Stimulated activated naive CD8-positive, alpha-beta T cell treated with anti-CD3 and anti-CD28 coated beads, Interleukin-15, amount 100 ng/mL, for 72 hours (primary cell): ENCODE measurements at regions not wholly inside any gene's neighbourhood (a gene's known extent, or its start where the extent isn't known, plus 50 kb on each side); places are given as distances from the start of the nearest gene placed in this dataset.
"Not testable (repeated sequence)": the region's sequence is repeated elsewhere in the genome, so short reads cannot be mapped to it uniquely, and the experiment has no call there.

Experiments used
- ATAC-seq: fragments of 150-1000 bp; cut with Tn5 transposase; 2 replicates; pipeline ENCODE4 v1.10.0; 2021; ENCODE audit warnings: mild to moderate bottlenecking, moderate library complexity
- DNase-seq, 2 donors: peaks; one replicate each; pipeline ENCODE4 v3.0.0; 2021 to 2022
- H3K27ac Mint-ChIP-seq, 2 donors: one replicate each; pipeline ENCODE4 v1.8.0; 2022; ENCODE audit warnings: mild to moderate bottlenecking in 2 of 2, mixed read lengths in 2 of 2, moderate library complexity in 2 of 2
- H3K27me3 Mint-ChIP-seq: one replicate; pipeline ENCODE4 v1.8.0; 2022; ENCODE audit warnings: mixed read lengths
- H3K4me1 Mint-ChIP-seq: one replicate; pipeline ENCODE4 v1.8.0; 2022; ENCODE audit warnings: mild to moderate bottlenecking, mixed read lengths
- H3K4me3 Mint-ChIP-seq, 2 donors: one replicate each; pipeline ENCODE4 v1.8.0; 2022; ENCODE audit warnings: mild to moderate bottlenecking in 2 of 2, mixed read lengths in 2 of 2, moderate library complexity in 1 of 2
- H3K9me3 Mint-ChIP-seq, 2 donors: one replicate each; pipeline ENCODE4 v1.8.0; 2022; ENCODE audit warnings: mixed read lengths in 2 of 2

DNA sequence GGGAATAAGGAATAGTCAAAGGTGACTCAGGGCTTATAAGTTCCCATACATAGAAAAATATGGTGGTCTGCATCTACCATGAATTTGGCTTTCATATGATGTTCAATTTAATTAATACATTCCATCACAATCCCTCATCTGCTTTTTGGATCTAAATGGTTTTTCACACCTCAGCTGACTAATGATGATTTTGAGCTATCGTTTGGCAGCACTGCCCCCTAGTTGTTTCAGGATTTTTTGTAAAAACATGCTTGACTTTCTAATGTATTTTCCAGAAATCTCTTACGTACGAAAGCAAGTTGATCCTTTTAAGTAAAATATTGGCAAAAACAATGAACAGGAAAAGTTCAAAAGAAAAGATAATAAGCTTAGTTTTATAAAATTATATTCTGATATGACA is 408.6 kb upstream of the ADGRB3 start:
- Mint-ChIP-seq H3K27me3 (no peaks in the 10 kb centered on the region), H3K27ac (no peak overlapping the region), H3K4me3 (no peak overlapping the region), H3K9me3 (peaks cover 8 to 12% of the 10 kb centered on the region in 2 donors), H3K4me1 (no peaks in the 10 kb centered on the region)
- ATAC-seq (no peak), DNase-seq (no peak)

DNA sequence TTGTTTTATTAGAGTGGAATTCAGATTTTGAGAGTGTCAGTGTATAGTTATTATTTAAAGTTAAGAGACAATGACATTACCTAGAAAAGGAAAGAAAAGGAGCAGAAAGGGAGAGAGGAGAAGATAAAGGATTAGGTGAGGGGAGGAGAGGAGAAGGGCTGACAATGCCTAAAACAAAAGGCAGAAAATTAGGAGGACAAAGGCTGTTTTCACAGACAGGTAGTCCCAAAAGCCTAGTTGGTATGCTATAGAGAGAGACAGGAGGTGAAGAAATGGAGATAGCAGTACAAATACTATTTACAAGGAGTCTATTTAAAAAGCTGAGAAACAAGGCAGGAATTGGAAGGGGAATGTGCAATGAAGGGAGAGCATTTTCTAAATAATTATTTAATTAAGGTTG is 409.4 kb upstream of the ADGRB3 start:
- H3K4me3 Mint-ChIP-seq = no peak overlapping the region
- ATAC-seq (no peak), DNase-seq (no peak)
- no peaks in the 10 kb centered on the region for H3K27me3 Mint-ChIP-seq
- H3K9me3 Mint-ChIP-seq = peaks cover 8 to 12% of the 10 kb centered on the region in 2 donors
- no peaks in the 10 kb centered on the region for H3K4me1 Mint-ChIP-seq
- H3K27ac Mint-ChIP-seq = no peak overlapping the region

DNA sequence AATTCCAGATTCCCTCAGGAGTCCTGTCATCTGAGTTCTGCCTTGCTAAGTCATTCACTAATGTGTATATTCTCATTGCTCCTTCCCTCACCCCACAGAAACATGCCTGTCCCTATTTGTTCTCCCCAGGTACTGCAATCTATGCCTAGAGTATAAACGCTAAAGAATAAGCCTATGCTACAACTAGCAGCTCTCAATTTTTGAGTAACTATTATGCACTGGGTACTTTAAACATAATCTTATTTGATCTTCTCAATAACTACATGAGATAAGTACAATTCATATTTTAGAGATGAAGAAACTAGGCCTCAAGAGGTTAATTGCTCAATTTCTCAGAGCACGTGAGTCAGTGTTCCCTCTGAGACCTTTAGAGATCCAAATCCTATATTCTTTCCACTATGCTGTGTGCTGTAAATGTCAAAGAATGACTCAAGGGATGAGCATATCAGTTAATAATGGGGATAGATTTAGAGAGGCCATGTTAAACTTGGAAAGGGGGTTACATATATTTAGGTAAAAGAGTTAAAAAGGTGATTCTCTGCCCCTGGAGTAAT is 423.8 kb upstream of the ADGRB3 start:
- H3K4me3 Mint-ChIP-seq = no peak overlapping the region
- no peak overlapping the region for H3K27ac Mint-ChIP-seq
- no peaks in the 10 kb centered on the region for H3K27me3 Mint-ChIP-seq
- H3K4me1 Mint-ChIP-seq = no peaks in the 10 kb centered on the region
- ATAC-seq = no peak
- no peak for DNase-seq
- peaks cover 20 to 31% of the 10 kb centered on the region in 2 donors for H3K9me3 Mint-ChIP-seq

DNA sequence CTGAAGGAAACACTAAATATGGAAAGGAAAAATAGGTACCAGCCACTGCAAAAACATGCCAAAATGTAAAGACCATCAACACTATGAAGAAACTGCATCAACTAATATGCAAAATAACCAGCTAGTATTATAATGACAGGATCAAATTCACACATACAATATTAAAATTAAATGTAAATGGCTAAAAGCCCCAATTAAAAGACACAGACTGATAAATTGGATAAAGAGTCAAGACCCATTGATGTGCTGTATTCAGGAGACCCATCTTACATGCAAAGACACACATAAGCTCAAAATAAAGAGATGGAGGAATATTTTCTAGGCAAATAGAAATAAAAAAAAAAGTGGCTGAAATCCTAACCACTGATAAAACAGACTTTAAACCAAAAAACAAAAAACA is 427.5 kb upstream of the ADGRB3 start:
- not testable (repeated sequence) for H3K4me1 Mint-ChIP-seq, H3K4me3 Mint-ChIP-seq, DNase-seq, H3K27me3 Mint-ChIP-seq, ATAC-seq
- Mint-ChIP-seq H3K9me3 (peaks cover 20 to 32% of the 10 kb centered on the region in 2 donors), H3K27ac (peak overlapping the region in 1 of 2 donors; percentile 74)

DNA sequence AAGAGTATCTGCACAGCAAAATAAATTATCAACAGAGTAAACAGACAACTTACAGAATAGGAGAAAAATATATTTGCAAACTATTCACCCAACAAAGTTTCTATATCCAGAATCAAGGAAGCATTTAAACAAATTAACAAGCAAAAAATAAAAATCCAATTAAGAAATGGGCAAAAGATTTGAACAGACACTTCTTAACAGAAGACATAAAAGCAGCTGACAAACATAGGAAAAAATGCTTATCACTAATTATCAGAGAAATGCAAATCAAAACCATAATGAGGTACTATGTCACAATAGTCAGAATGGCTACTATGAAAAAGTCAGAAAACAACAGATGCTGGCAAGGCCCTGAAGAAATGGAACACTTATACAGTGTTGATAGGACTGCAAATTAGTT is 434.2 kb upstream of the ADGRB3 start:
- no peak for DNase-seq
- Mint-ChIP-seq H3K4me3 (no peak overlapping the region), H3K27me3 (no peaks in the 10 kb centered on the region), H3K27ac (no peak overlapping the region), H3K9me3 (peaks cover 0 to 12% of the 10 kb centered on the region in 2 donors), H3K4me1 (no peaks in the 10 kb centered on the region)
- ATAC-seq = no peak

DNA sequence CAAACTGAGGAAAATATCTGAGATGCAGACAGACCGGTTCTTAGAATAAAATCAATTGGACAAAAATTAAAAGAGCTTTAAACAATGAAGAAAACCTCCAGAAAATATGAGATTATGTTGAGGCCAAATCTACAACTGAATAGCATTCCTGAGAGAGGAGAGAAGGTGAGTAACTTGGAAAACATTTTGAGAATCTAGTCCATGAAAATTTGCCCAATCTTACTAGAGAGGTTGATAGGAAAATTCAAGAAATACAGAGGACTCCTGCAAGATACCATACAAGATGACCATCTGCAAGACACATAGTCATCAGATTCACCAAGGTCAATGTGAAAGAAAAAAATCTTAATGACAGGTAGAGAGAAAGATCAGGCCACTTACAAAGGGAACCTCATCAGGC is 437.7 kb upstream of the ADGRB3 start:
- ATAC-seq (no peak), DNase-seq (no peak)
- Mint-ChIP-seq H3K27me3 (no peaks in the 10 kb centered on the region), H3K9me3 (peaks cover 0 to 12% of the 10 kb centered on the region in 2 donors), H3K27ac (no peak overlapping the region), H3K4me3 (no peak overlapping the region), H3K4me1 (no peaks in the 10 kb centered on the region)

DNA sequence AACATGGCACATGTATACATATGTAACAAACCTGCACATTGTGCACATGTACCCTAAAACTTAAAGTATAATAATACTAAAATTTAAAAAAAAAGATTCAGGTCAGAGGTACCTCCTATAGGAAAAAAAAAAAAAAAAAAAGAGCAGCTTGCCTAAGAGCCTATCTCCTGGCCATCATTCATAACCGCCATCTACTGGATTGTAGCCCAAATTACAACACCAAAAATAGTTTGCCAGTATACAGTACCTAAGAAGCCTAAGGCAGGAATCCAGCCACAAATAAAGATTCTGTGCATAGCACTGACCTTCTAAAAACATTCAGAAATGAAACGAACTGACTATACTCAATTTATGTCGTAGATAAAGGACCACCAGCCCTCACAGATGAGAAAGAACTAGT is 438.4 kb upstream of the ADGRB3 start:
- no peak overlapping the region for H3K27ac Mint-ChIP-seq
- peaks cover 0 to 12% of the 10 kb centered on the region in 2 donors for H3K9me3 Mint-ChIP-seq
- H3K27me3 Mint-ChIP-seq = no peaks in the 10 kb centered on the region
- DNase-seq = no peak
- H3K4me3 Mint-ChIP-seq = no peak overlapping the region
- ATAC-seq = no peak
- no peaks in the 10 kb centered on the region for H3K4me1 Mint-ChIP-seq

DNA sequence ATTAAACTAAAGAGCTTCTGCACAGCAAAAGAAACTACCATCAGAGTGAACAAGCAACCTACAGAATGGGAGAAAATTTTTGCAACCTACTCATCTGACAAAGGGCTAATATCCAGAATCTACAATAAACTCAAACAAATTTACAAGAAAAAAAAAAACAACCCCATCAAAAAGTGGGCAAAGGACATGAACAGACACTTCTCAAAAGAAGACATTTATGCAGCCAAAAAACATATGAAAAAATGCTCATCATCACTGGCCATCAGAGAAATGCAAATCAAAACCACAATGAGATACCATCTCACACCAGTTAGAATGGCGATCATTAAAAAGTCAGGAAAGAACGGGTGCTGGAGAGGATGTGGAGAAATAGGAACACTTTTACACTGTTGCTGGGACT is 439.3 kb upstream of the ADGRB3 start:
- not testable (repeated sequence) for H3K4me3 Mint-ChIP-seq, DNase-seq, ATAC-seq, H3K27me3 Mint-ChIP-seq, H3K4me1 Mint-ChIP-seq, H3K27ac Mint-ChIP-seq
- peaks cover 0 to 12% of the 10 kb centered on the region in 2 donors for H3K9me3 Mint-ChIP-seq

DNA sequence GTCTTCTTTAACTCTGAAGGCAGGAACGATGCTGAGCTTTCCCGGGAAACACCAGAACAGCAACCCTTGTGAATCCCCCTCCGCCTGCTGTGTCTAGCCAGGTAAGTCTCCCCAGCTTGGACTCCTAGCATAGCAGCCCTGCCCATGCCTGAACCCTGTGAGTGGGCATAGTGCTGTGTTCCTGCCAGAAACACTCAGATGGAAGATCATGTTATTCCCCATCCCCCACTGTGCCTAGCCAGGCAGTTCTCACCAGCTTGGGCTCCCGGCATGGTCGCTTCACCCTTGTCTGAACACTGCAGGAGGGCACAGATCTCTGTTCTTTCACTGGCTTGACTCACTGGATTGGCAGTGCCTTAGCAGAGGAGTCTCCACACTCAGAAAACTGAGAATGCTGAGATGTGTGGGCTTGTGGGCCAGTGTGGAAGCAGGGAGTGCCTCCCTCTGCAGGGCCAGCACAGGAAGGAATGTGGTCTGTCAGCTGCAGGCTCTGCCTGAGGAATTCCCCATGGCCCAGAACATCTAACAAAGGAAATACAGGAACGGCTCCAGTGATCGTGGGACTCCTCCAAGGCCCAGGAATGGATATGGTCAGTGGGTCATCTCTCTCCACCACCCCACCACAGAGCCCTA is 440.1 kb upstream of the ADGRB3 start:
- Mint-ChIP-seq H3K27ac (no peak overlapping the region), H3K4me3 (no peak overlapping the region), H3K4me1 (no peaks in the 10 kb centered on the region), H3K27me3 (no peaks in the 10 kb centered on the region), H3K9me3 (peaks cover 0 to 12% of the 10 kb centered on the region in 2 donors)
- DNase-seq (no peak), ATAC-seq (no peak)

DNA sequence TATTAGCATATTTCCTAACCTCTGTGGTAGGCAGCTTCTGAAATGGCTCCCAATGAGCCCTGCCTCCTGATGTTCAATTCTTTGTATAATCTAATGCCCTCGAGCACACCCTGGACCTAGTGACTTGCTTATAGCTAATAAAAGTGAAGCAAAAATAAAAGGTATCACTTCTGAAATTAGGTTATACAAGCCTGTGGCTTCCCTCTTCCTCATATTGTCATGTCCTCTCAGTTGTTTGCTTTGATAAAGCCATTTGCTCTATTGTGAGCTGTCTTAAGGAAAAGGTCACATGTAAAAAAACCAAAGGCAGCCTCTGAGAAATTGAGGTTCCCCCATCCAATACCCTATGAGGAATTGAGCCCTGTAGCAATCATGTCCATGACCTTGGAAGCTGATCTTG is 442.1 kb upstream of the ADGRB3 start:
- H3K4me1 Mint-ChIP-seq = no peaks in the 10 kb centered on the region
- H3K4me3 Mint-ChIP-seq = no peak overlapping the region
- ATAC-seq (no peak), DNase-seq (no peak)
- no peaks in the 10 kb centered on the region for H3K27me3 Mint-ChIP-seq
- peaks cover 0 to 6% of the 10 kb centered on the region in 2 donors for H3K9me3 Mint-ChIP-seq
- H3K27ac Mint-ChIP-seq = no peak overlapping the region

DNA sequence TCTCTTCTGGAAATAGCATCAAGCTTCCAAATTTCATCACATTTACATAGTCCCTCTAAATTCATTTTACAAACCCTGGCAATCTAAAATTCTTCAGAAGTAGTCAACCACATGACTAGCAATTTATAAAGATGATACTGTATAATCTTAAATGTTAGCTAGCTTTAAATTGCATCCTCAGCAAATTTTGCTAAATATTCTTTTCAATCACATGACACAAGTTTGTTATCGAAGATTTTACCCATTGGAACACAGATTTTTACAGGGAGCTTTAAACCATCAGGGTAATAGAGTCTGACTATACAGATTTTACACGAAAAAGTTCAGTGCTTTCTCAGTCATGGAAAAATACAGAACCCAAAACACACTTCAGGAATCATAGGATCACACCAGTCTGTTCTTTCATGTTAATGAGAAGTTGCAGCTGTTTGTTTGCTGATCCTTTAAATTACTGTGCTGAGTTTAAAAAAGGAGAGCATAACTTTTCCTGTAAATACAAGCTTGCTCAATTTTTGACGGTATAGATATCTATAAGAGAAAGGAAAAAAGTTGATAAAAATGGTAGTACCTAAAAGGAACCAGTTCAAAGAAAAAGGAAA is 445.8 kb upstream of the ADGRB3 start:
- Mint-ChIP-seq H3K27ac (no peak overlapping the region), H3K4me3 (no peak overlapping the region), H3K4me1 (no peaks in the 10 kb centered on the region), H3K27me3 (no peaks in the 10 kb centered on the region), H3K9me3 (peaks cover 4 to 16% of the 10 kb centered on the region in 2 donors)
- no peak for ATAC-seq
- DNase-seq = no peak

DNA sequence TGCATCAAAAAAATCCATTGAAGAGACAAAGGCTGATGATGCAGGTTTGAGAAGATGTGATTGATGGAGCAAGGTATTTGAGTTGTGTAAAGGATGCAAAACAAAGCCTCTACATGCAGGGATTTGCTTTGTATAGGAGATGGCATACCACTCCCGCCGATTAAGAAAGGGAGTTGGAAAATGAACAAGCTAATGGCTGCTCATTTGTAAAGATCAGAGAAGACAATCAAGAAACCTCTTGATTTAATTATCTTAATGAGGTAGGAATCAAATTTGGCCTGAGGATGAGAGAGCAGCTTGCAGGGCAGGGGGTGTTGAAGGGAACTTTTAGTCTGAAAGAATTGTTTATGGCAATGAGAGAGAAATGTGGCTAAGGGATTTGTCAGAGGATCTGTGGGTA is 448.2 kb upstream of the ADGRB3 start:
- Mint-ChIP-seq H3K27ac (no peak overlapping the region), H3K27me3 (no peaks in the 10 kb centered on the region), H3K9me3 (peaks cover 4 to 23% of the 10 kb centered on the region in 2 donors), H3K4me1 (no peaks in the 10 kb centered on the region), H3K4me3 (no peak overlapping the region)
- DNase-seq = no peak
- ATAC-seq = no peak

DNA sequence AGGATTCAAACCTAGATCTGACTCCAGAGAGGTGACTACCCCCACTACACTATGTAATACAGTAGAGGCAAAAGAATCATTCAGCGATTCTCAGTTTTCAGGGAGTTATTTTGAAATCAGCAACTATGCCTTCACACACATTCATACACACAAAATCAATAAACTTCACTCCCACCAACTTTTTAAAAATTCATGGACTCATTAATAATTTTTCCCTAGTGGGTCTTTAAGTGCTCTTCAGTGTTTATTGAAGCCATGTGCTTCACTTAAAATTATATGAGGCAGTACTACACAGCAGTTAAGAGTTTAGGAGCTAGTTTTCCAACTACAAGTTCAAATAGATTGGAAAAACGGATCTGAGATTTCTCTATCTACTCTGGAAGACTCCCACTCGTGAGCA is 452.7 kb upstream of the ADGRB3 start:
- Mint-ChIP-seq H3K27ac (no peak overlapping the region), H3K4me3 (no peak overlapping the region), H3K9me3 (peaks cover 4 to 30% of the 10 kb centered on the region in 2 donors), H3K27me3 (no peaks in the 10 kb centered on the region), H3K4me1 (no peaks in the 10 kb centered on the region)
- DNase-seq = no peak
- no peak for ATAC-seq

DNA sequence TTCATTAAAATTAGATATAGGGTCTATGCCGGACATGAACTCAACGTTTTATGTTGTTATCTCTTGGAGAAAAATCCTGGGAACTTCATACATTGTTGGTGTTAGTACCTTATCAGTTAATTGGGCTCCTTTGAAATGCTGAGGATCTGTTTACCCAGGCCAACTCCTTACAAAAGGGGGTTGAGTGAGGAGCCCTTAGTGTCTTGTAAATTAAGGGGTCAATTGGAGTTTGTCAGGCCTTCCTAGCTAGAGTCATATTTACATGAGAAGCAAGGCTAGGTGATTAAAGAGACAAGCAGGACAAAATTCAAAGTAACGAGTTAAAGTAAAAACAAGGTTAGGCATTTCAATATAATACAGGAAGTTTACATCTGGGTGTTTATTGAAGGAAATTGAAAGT is 454.1 kb upstream of the ADGRB3 start:
- not testable (repeated sequence) for H3K27me3 Mint-ChIP-seq, DNase-seq, H3K4me3 Mint-ChIP-seq, H3K4me1 Mint-ChIP-seq, H3K27ac Mint-ChIP-seq, ATAC-seq
- H3K9me3 Mint-ChIP-seq = peaks cover 0 to 17% of the 10 kb centered on the region in 2 donors

DNA sequence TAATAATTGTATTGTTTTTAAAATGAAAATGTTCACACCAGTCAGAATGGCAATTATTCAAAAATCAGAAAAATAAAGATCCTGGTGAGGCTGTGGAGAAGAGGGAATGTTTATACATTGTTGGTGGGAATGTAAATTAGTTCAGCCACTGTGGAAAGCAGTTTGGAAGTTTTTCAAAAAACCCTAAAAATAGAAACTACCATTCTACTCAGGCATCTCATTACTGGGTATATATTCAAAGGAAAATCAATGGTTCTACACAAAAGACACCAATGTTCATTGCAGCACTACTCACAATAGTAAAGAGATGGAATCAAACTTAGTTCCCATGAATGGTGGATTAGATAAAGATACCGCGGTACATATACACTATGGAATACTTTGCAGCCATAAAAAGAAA is 461.5 kb upstream of the ADGRB3 start:
- ATAC-seq (no peak), DNase-seq (no peak)
- no peaks in the 10 kb centered on the region for H3K27me3 Mint-ChIP-seq
- no peaks in the 10 kb centered on the region for H3K4me1 Mint-ChIP-seq
- H3K27ac Mint-ChIP-seq = no peak overlapping the region
- no peak overlapping the region for H3K4me3 Mint-ChIP-seq
- H3K9me3 Mint-ChIP-seq = peaks cover 0 to 4% of the 10 kb centered on the region in 2 donors

DNA sequence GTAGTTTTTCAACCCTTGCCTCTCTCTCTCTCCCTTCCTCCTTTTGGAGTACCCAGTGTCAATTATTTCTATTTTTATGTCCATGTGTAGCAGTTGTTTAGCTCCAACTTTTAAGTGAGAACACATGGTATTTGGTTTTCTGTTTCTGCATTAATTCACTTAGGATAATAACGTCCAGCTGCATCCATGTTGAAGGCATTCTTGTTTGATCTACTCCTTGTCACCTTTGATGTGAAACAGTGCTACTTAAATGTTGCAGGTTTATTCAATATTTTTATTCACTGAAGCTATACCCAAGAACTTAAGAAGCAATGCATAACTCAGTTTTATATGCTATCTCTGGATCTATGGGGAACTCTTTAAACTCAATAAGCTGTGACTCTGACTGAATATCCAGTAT is 465.2 kb upstream of the ADGRB3 start:
- no peak for DNase-seq
- ATAC-seq = no peak
- Mint-ChIP-seq H3K27me3 (no peaks in the 10 kb centered on the region), H3K4me3 (no peak overlapping the region), H3K4me1 (no peaks in the 10 kb centered on the region), H3K27ac (no peak overlapping the region), H3K9me3 (peaks cover 0 to 3% of the 10 kb centered on the region in 2 donors)

DNA sequence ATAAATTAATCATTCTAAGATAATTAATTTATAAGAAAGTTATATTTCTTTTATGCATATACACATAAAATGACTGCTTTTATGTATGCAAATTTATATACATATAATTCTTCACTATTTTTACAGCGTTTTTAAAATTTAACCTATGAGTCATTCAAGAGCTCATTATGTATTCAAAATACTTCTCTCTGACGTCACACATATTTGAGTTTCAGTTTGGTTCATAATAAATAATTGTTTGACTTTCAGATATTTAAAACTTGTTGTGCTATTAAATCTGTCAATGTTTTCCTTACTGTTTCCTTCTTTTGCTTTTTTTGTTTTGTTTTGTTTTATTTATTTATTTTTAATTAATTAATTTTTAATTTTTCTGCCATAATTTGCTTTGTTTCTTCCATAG is 467.5 kb upstream of the ADGRB3 start:
- Mint-ChIP-seq H3K4me1 (no peaks in the 10 kb centered on the region), H3K9me3 (no peaks in the 10 kb centered on the region), H3K27me3 (no peaks in the 10 kb centered on the region), H3K27ac (no peak overlapping the region), H3K4me3 (no peak overlapping the region)
- DNase-seq (no peak), ATAC-seq (no peak)
